Fibroblast of upper back skin (primary cell): ENCODE measurements at regions not wholly inside any gene's neighbourhood (a gene's known extent, or its start where the extent isn't known, plus 50 kb on each side); places are given as distances from the start of the nearest gene placed in this dataset.
"Not testable (repeated sequence)": the region's sequence is repeated elsewhere in the genome, so short reads cannot be mapped to it uniquely, and the experiment has no call there.

Source experiments
- DNase-seq: peaks from one replicate; pipeline ENCODE4 v3.0.0-alpha.2; 2013

DNA sequence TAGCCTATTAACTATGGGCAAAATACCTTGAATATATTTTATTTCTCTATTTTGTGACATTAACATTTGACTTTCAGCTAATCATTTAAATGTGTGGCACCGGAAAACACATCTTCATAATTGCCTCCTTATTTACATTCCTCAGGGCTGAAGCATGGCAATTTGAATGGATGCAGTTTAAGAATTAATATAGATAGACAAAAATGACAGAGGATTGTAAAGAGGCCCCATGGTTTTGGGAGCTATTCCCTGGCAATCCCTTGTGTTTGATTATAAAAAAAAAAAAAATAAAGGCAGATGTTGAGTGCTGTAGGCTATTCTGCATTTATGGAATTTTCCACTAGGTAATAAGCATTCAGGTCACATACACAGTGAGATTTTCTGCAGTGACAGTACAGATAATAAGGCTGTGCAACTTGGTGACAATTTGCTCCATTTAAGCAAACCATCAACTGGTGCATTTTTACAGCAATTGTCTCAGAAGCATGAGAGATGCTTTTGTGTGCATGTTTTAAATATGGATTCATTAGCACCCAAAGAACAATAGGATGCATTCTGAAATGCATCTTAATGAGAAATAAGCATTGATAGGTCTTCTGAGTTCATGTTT lies 123.2 kb upstream of the SLC38A4 start:
- peak; percentile 44 for DNase-seq

DNA sequence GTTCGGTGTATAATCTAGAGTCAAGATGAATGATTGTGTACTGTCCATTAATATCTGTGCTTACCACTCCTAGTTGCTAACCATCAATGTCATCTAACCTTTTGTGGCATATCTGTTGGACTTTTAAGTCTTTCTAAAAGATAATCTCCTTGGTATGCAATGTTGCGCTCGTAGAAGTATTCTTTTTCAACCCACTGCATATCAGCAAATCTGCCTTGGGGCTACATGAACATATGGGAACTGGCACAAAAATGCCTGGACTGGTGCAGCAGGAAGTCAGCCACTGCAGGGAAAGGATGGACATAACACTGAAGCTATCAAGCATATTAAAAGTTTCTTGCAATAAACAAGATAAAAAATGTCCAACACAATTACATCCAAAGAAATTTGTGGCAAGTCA lies 124.3 kb upstream of the SLC38A4 start:
- DNase-seq = no peak

DNA sequence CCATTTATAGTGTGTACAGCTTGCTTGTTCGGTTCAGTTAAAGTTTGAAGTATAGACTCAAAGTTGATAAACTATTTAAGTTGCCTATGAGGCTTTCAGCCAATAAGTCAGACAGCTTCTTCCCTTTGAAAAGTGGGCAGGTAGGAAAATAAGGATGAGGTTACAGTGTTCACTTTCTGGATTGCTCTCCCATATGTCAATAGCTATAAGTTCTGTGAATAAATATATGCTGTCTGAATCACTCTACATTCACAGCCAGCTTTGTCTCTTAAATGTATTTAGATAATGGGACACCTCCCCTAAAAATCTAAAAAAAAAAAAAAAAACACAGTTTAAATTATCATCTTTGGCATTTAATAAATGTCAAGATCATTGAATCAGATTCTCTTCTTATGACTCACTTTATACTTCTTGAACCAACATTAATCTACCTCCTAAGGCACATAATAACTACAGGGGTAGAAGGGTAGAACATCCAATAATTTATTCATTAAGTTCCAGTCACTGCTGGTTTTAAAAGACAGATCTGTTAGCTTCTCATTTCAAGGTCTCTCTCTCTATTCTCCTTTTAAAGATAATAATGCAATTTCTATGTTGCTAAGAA lies 126.4 kb upstream of the PCED1B start:
- DNase-seq = no peak

DNA sequence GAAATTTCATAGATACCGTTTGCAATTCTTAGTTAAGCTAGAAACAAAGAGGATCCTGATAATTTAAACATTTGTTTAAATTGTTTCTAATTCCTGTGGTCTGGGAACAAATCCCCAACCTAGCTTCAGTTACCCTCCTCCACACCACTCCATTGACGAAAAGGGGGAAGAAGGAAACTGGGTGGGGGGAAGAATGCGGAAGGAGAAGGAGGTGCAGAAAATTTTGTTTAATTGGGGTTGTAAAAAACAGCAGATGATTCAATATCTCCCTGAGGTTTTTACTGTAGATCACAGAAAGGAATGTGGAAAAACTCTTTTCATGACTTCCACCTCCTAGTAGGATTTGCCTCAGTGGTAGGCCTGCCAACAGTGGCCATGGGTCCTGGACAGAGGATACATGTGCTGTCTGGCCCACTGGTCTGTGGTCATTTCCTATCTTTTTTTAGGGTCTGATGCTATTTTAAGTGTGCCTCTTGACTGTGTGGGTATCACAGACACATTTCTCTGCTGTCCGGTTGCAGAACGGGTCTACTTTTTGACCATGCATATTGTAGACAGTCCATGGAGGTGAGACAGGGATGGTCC lies 122.9 kb upstream of the PCED1B start:
- peak; percentile 83 for DNase-seq

DNA sequence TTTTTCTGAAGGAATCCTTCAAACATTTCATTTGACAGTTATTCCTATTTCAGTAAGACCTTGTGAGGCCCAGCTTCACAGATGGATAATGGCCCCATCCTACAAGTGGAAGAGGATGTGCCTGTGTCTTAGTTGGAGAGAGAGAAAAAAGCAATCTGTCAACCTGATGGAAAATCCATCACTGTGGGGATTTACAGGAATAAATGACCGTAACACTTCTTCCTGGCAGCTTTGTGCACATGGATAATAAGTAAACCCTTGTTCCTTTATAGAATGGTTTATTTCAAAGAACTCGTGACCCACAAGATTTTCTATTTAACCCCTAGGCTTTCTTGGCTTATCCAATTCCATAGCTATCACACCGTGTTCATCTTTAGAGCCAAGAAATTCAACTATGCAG lies 121.4 kb upstream of the PCED1B start:
- no peak for DNase-seq

DNA sequence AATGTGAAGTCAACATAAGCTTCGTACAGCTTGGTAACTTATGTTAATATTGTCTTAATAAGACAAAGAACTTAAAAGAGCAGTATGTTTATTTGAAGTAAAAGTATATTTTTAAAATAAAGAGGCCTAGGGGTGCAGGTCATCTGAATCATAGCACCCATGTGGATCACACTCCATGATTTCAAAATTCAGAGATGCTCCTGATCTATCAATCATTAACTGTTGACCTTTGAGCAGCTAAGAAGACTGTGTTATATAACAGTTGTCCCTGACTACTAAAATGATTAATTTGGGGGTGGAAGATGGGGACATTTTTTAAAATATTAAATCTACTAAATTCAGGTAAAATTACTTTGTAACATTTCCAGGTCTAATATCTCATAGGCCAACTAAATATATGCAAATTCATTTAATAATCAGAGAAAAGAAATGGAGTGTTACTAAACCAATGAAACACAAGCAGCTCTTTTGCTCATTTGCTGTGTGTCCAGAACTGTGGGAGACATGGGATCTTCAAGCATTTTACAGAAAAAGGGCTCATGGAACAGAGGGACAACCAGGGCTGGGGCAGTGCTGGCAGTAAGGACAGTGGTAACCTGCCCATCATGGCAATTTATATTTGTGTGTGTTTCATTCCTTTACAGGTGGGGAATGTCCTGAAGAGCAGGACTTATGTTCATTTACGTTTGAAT lies 120.7 kb upstream of the PCED1B start:
- DNase-seq = no peak

DNA sequence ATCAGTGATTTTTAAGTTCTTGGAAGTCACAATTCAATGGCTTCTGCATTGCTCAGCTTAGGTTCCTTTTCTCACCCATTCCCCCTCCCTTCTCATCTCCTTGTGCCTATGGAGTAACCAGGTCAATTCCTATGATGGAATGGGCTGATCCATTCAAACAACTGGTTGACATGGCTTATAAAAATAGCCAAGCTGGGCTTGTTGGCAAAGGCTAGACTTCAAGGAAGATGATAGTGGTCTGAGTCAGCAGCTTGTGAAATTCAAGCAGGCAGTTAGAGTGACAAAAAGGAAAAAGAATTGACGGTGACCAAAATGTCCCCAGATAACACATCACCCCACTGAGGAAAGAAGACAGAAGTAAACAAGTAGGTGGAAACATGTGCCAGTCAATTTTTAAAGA lies 119.9 kb upstream of the PCED1B start:
- DNase-seq = peak; percentile 80

DNA sequence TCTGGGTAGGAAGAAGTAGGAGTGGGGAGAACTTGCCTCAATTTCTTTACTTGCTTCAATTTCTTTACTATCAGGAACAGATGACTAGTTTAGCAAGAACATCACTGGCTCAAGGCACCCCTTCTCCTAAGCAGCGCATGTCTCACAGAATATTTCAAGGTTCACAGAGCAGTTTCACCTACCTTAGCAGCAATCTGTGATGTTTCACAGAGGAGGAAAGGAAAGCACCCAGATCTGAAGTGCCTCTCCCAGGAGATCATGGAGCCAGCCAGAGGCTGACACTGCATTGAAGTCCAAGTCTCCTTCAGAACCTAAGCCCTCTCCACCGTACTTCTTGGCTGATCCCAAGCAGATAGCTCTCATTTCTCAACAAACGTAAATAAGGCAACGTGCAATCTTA lies 118.7 kb upstream of the PCED1B start:
- DNase-seq = no peak

DNA sequence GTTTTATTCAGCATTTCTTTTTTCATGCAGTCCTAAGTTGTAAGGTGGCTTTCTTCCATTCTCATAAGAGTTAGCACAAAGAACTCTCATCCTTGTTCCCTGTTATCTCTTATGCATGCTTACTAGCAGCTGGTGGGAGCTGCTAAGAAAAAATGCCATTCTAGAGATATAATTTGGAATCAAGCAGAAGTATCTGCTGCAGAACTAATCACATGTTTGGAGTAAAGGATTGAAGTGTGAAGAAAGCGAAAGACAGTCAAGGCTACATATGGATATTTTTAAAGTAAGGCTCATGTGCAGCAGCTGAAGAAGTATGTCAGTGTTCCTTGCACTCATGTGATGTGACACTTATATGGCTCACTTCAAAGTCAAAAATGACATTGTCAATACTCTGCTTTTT lies 116.2 kb upstream of the PCED1B start:
- no peak for DNase-seq

DNA sequence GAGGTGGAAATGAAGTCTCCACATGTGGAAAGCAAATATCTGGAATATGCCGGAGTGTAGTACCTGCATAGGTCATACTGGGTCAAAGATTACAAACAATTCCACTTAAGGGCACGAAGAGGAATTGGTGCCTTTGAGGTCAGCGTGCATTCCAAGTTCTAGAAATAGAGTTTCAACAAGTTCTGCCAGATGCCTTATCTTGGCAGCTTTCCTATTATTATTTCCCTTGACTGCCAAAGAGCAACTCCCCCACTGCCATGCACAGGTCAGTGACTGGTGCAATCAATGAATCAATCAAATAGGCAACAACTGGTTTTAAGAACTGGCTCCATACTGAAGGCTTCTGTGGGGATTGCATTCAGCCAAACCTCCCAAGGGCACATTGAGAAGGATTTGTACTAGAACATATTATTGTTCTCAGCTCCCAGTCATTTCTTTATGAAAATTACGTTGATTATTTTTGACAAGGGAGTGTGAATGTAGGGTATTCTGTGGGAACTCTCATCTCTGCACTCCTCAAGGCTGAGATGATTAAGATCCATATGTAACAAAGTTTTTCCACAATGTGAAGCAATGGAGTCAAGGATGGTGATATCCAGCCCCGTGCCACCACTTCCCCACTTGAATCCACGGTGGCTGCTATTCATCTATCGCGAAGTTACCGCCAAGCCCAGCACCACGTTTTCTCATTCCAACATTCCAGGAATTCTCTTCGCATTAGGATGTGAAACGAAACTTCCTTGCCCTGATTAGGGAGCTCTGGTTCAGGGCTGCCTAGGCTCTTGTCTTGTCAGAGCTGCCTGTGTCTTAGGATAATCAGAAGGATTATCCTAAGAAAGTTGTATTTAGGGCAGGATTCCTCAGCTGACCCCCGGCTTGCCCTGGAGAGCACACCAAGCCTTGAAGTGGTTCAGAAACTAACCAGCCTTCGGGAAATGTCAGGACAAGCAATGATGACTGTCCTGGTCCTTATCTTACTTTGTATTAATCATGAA lies 115.1 kb upstream of the PCED1B start:
- peak; percentile 89 for DNase-seq

DNA sequence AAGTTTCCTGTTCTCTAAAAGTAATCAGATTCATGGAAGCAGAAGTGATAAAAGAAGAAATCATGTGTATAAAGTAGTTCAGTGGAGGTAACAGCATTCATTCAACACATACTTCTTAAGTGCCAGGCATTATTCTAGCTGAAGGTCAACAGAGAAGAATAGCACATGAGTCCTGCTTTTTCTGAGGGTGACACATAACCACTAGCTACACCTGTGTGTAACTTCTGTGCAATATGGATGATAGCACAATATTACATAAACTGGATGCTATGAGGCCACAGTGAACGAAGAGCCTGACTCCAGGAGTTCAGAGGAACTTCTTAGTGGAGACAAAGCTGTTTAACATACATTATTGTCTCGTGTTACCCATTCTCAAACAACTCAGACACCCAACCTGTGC lies 114.3 kb upstream of the PCED1B start:
- no peak for DNase-seq

DNA sequence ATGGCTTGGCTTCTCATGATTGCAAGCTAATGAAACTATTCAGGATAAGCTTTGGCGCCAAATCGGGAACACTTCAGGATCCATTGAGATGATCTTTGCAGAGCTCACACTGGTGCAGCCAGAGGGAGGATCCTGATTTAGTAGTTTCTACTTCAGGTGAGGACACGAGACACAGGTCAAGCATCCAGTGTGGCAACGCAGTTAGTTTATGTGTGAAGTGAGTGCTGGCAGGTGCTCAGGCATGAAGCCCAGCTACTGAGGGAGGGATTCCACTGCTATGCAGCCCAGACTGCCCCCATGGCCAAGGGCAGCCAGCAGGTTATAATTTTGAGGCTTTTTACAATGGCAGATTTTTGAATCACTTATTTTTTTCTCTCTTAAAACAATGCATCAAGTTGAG lies 113.5 kb upstream of the PCED1B start:
- DNase-seq = no peak

DNA sequence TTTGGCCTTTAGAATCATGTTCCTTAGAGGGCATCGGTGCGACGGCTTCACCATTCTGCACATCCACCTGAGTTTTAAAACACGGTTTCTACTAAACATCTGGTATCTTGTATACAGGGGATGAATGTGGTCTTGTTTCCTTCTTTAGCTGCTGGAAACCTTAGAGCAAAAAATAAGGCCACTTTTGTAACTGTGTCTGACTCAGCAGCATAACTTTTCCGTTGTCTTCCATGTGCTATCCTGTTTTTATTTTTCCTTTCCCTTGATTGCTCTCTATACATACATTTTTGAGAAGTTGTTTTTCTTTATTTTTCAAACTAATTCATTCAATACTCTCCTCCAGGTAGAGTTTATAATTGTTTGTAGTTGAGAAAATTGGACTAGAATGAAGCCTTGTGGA lies 108.8 kb upstream of the PCED1B start:
- no peak for DNase-seq

DNA sequence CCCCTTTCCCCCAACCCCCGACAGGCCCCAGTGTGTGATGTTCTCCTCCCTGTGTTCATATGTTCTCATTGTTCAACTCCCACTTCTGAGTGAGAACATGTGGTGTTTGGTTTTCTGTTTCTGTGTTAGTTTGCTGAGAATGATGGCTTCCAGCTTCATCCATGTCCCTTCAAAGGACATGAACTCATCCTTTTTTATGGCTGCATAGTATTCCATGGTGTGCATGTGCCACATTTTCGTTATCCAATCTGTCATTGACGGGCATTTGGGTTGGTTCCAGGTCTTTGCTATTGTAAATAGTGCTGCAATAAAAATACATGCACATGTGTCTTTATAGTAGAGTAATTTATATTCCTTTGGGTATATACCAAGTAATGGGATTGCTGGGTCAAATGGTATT lies 105.5 kb upstream of the PCED1B start:
- DNase-seq = not testable (repeated sequence)

DNA sequence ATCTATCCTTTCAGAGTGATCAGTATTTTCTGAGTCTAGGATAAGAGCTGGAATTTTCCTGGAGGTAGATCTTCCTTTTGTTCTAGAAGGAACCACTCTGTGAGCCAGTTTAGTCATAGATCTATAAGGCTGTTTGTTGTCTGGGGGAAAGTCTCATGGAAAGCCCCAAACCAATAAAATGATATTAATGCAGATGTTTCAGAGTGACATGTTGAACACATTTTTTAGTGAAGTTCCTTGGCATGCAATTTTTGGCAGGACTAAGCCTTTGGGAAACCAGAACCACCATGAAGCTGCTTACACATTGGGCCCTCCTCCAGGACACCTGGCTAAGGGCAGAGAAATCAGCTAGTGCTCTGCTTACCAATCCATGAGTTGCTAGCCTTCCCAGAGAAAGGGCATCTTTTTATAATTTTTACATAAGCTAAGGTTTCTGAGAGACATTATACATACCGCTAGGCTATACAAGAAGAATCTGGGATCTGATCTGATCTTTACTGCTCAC lies 101.5 kb upstream of the PCED1B start:
- DNase-seq = no peak

DNA sequence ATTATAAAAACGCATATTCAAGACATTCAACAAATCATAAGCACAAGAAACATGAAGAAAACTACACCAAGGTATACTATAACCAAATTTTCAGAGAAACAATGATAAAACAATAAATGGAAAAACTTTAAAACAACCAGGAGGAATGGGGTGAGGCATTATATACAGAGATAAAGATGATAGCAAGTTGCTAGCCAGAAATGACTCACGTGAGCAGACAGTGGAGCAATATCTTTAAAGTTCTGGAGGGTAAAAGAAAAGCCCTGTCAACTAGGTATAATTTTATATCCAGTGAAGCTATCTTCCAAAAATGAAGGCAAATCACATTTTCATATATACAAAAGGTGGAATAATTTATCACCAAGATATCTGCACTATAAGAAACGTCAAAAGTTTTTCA lies 97.8 kb upstream of the PCED1B start:
- no peak for DNase-seq

DNA sequence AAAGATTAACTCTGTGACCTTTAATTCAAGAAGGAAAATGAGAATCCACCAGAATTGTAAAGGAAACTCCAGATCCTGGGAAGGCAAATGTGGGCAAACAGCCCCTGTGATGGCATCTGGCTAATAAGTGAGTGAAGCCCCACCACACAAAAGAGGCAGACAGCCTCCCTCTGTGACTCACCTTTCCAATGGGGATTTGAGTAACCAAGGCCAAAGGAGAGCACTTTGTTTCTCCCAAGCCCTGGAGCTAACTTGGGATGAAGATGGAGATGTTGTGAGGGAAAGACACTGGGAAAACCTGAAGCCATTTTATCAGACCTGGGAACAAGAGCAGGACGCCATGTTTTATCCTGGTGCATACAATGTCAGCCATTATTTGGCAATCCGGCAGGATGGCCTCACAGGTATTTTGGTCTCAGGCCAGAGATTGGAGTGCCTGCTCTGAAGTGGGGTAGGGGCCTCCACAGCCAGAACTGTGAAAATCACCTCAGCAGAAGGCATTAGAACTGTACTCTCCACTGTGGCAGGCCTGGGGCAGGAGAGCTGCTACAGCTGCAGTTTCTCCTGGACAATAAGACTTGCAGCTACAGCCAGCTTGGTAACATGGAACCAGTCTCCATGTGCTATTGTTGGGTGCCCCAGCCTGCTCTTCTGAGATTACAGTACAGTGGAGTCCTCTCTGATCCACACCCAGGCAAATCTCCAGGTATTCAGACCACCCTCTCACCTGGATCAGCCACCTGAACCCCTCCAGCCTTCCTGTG lies 96.6 kb upstream of the PCED1B start:
- DNase-seq = no peak

DNA sequence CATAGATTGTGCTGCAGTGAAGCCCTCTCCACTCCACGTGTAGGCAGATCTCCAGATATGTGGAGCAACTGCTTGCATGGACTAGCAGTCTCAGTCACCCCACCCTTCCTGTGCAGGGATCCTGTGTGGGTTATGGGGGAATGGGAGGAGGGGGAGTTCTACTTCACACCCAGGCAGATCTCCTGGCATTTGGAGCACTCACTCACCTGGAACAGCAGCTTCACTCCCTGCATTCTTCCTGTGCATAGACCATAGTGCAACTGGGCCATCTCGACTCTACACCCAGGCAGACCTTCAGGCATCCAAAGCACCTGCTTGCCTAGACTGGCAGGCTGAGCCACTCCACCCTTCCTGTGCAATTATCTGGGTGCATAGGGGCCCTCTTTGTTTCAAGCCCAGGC lies 96.0 kb upstream of the PCED1B start:
- no peak for DNase-seq

DNA sequence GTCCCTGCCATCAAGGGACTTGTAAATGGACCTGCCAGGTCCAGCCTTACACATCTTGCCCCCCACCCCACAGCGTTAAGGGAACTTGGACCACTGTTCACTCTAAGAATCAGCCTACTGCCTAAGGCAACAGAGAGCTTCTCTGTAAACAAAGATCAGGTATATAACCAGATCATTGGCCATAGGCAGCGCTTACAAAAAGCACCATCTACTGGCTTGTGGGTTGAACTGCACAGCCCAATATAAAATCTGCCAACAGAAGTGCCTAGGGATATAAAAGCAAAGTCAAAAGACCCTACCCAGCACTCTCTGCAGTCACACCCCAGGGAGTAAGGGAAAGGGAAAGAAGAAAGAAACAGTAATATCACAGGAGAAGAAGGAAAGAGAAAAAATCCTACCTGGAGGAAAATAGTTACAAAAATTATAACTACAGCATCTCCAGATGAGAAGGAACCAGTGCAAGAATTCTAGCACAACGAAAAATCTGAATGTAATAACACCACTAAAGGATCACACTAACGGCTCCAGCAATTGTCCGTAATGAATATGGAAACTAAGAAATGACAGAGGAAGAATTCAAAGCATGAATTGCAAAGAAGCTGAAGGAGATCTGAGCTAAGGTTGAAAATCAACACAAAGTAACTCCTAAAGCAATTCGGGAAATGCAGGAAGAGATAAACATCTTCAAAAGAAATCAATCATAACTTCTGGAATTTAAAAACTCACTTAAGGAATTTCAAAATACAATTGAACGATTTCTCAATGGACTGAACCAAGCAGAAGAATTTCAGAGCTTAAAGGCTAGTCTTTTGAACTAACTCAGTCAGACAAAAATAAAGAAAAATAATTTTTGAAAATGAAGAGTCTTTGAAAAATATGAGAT lies 95.2 kb upstream of the PCED1B start:
- peak; percentile 69 for DNase-seq

DNA sequence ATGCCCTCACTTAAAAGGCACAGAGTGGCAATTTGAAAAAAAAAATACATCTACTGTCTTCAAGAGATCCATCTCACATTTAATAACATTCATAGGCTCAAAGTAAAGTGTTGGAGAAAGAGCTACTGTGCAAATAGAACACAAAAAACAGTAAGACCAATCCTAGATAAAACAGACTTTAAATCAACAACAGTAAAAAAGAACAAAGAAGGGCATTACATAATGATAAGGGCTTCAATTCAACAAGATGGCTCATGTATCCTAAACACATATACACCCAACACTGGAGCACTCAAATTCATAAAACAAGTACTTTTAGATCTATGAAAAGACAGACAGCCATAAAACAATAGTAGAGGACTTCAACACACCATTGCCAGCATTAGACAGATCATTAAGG lies 93.6 kb upstream of the PCED1B start:
- no peak for DNase-seq

DNA sequence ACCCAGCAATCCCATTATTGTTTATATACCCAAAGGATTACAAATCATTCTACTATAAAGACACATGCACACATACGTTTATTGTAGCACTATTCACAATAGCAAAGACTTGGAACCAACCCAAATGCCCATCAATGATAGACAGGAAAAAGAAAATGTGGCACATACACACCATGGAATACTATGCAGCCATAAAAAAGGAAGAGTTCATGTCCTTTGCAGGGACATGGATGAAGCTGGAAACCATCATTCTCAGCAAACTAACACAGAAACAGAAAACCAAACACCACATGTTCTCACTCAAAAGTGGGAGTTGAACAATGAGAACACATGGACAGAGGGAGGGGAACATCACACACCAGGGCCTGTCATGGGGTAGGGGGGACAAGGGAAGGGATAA lies 91.3 kb upstream of the PCED1B start:
- DNase-seq = not testable (repeated sequence)
